SK-N-SH (cell line): ENCODE measurements at regions not wholly inside any gene's neighbourhood (a gene's known extent, or its start where the extent isn't known, plus 50 kb on each side); places are given as distances from the start of the nearest gene placed in this dataset.

Source experiments
- CTCF ChIA-PET: fragments of 300-600, 350-600 bp; formaldehyde crosslinking; extraction: SDS; loops from one replicate; lab custom pipeline; 2021; lab: Yijun Ruan, JAX
- POLR2A ChIA-PET: fragments of 350-600 bp; sonication (Branson Sonifier 250); formaldehyde crosslinking; extraction: SDS; loops from one replicate; lab custom pipeline; 2020; ENCODE audit warnings: antibody characterized with exemption, inconsistent platforms; lab: Yijun Ruan, JAX
- DNase-seq: peaks from one replicate; pipeline ENCODE4 v3.0.0; 2012
- H2AFZ ChIP-seq: fragments of 200-600 bp; sonication (generic); 2 replicates; pipeline ENCODE4 v1.8.1; 2016; ENCODE audit warnings: antibody characterized with exemption, mild to moderate bottlenecking, low read depth
- H3F3A ChIP-seq: fragments of 200-600 bp; sonication (generic); replicated peaks from 2 replicates; pipeline ENCODE3; 2016; ENCODE audit warnings: antibody characterized with exemption, mild to moderate bottlenecking; ENCODE audit not compliant: insufficient read depth
- H3K27ac ChIP-seq, 2 experiments: fragments of 200-500 bp in 1 of 2; fragments of 200-600 bp in 1 of 2; sonication (Bioruptor generic) in 1 of 2; sonication (generic), shearing (Covaris generic) in 1 of 2; 2 replicates each; pipeline versions ENCODE4 v1.5.1 to v1.6.1; 2014 to 2016; ENCODE audit warnings: low read depth in 2 of 2, inconsistent platforms in 1 of 2, low read length in 1 of 2, mild to moderate bottlenecking in 1 of 2, mixed read lengths in 1 of 2
- H3K27me3 ChIP-seq: fragments of 200-600 bp; sonication (generic), shearing (Covaris generic); 2 replicates; pipeline ENCODE4 v1.6.1; 2016; ENCODE audit warnings: mixed run types; ENCODE audit not compliant: insufficient read depth
- H3K36me3 ChIP-seq, 2 experiments: fragments of 200-500 bp in 1 of 2; fragments of 200-600 bp in 1 of 2; sonication (Bioruptor generic) in 1 of 2; sonication (generic) in 1 of 2; replicated peaks in 1 of 2; 2 replicates each; pipeline versions ENCODE3 to v1.5.1; 2014 to 2016; ENCODE audit warnings: low read length in 1 of 2, mild to moderate bottlenecking in 1 of 2; ENCODE audit not compliant: insufficient read depth in 2 of 2, control insufficient read depth in 1 of 2
- H3K4me1 ChIP-seq, 2 experiments: fragments of 200-500 bp in 1 of 2; fragments of 200-600 bp in 1 of 2; sonication (Bioruptor generic) in 1 of 2; sonication (generic), shearing (Covaris generic) in 1 of 2; 2 replicates each; pipeline versions ENCODE4 v1.5.1 to v1.6.1; 2014 to 2016; ENCODE audit warnings: low read depth in 1 of 2, low read length in 1 of 2, mixed run types in 1 of 2; ENCODE audit not compliant: insufficient read depth in 2 of 2, control insufficient read depth in 1 of 2
- H3K4me2 ChIP-seq: fragments of 200-600 bp; sonication (generic), shearing (Covaris generic); 2 replicates; pipeline ENCODE4 v1.6.1; 2017; ENCODE audit warnings: mixed run types
- H3K4me3 ChIP-seq, 2 experiments: fragments of 200-500 bp in 1 of 2; fragments of 200-600 bp in 1 of 2; sonication (Bioruptor generic) in 1 of 2; sonication (generic), shearing (Covaris generic) in 1 of 2; 2 replicates each; pipeline versions ENCODE4 v1.5.1 to v1.8.1; 2014 to 2016; ENCODE audit warnings: low read depth in 2 of 2, inconsistent platforms in 1 of 2, low read length in 1 of 2, mild to moderate bottlenecking in 1 of 2, mixed read lengths in 1 of 2, moderate library complexity in 1 of 2
- H3K79me2 ChIP-seq: fragments of 200-600 bp; sonication (generic); 2 replicates; pipeline ENCODE4 v1.8.1; 2017; ENCODE audit warnings: mild to moderate bottlenecking; ENCODE audit not compliant: insufficient read depth
- H3K9ac ChIP-seq: fragments of 200-600 bp; sonication (generic); 2 replicates; pipeline ENCODE4 v1.6.1; 2017; ENCODE audit warnings: mixed run types
- H3K9me2 ChIP-seq: fragments of 200-600 bp; sonication (generic); 2 replicates; pipeline ENCODE4 v1.6.1; 2017; ENCODE audit warnings: mixed run types
- H3K9me3 ChIP-seq: fragments of 200-600 bp; sonication (generic); 2 replicates; pipeline ENCODE4 v1.6.1; 2017; ENCODE audit warnings: mixed run types, mild to moderate bottlenecking, moderate library complexity
- H4K20me1 ChIP-seq: fragments of 200-600 bp; sonication (generic); 2 replicates; pipeline ENCODE4 v1.6.1; 2017; ENCODE audit warnings: mild to moderate bottlenecking, mixed run types; ENCODE audit not compliant: insufficient read depth
- EP300 ChIP-seq, 2 experiments: IDR thresholded peaks; 2 replicates each; pipeline versions ENCODE4 v1.4.0 to v1.6.1; 2012; ENCODE audit warnings: borderline replicate concordance in 1 of 2, low read depth in 1 of 2, low read length in 1 of 2
- FOXJ3 ChIP-seq: sonication (generic); formaldehyde crosslinking; IDR thresholded peaks from 2 replicates; pipeline ENCODE4 v1.5.1; 2020; ENCODE audit warnings: mild to moderate bottlenecking, missing genetic modification reagents
- RCOR1 ChIP-seq: fragments of 150-350 bp; IDR thresholded peaks from 2 replicates; pipeline ENCODE4 v1.6.1; 2017; ENCODE audit warnings: antibody characterized with exemption, low read length
- REST ChIP-seq: IDR thresholded peaks from 2 replicates; pipeline ENCODE4 v1.6.1; 2012; ENCODE audit warnings: mild to moderate bottlenecking, low read depth, low read length, moderate library complexity
- SIN3A ChIP-seq: IDR thresholded peaks from 2 replicates; pipeline ENCODE4 v1.6.1; 2012; ENCODE audit warnings: low read depth, mild to moderate bottlenecking, low read length, moderate library complexity, borderline replicate concordance
- SMC3 ChIP-seq: IDR thresholded peaks from 2 replicates; pipeline ENCODE4 v1.6.1; 2012; ENCODE audit warnings: low read depth, low read length, improper control_type of control experiment
- TAF1 ChIP-seq: IDR thresholded peaks from 2 replicates; pipeline ENCODE4 v1.6.1; 2012; ENCODE audit warnings: low read depth, mild to moderate bottlenecking, low read length, moderate library complexity, borderline replicate concordance
- TEAD4 ChIP-seq: IDR thresholded peaks from 2 replicates; pipeline ENCODE4 v1.4.0; 2012; ENCODE audit warnings: mild to moderate bottlenecking, borderline replicate concordance; ENCODE audit not compliant: insufficient read depth
- USF2 ChIP-seq: fragments of 150-350 bp; IDR thresholded peaks from 2 replicates; pipeline ENCODE4 v1.6.1; 2017; ENCODE audit warnings: antibody characterized with exemption, low read length, low read depth, borderline replicate concordance
- WGBS: methylation state at CpG from one replicate; pipeline ENCODE4 v1.1.6; 2017; ENCODE audit warnings: low lambda C conversion rate; 5-methylcytosine and 5-hydroxymethylcytosine counted together

DNA sequence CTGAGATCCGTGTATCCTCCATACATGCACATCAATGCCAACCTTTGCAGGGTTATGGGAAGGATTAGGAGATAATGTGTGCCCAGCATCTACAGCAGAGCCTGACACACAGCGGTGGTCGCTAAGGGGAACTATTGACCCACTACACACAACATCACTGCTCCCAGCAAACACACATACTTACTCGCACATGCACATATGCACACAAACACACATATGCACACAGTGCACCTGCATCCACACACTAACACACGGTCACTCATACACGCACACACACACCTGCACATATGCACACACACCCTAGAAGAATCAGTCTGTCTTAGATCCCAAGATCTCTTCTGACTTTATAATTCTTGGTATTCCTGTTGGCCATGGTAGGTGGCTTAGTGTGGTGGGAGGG is 118.3 kb downstream of the GYPC start:
- no peak overlapping the region for H3K4me3 ChIP-seq
- H3K9me3 ChIP-seq: no peaks in the 10 kb centered on the region
- no peaks in the 10 kb centered on the region for H3F3A ChIP-seq
- no peak overlapping the region for H2AFZ ChIP-seq
- H3K9me2 ChIP-seq: no peaks in the 10 kb centered on the region
- 51% methylated on average over 6 of the region's 6 CpGs for WGBS
- ChIA-PET POLR2A (no interaction called here), CTCF (interaction anchor here (1.1 kb wide), 1 partner anchor 246 kb away, joined by 3 read pairs; no protein-coding TSS in a partner anchor)
- no peaks in the 10 kb centered on the region for H4K20me1 ChIP-seq
- no peak for TF ChIP-seq RCOR1
- TF ChIP-seq FOXJ3 (CRISPR knock-in tag): no peak
- no peak for TF ChIP-seq USF2
- H3K27ac ChIP-seq: no peak overlapping the region
- H3K79me2 ChIP-seq: no peaks in the 10 kb centered on the region
- H3K4me2 ChIP-seq: no peak overlapping the region
- H3K36me3 ChIP-seq: no peaks in the 10 kb centered on the region
- H3K4me1 ChIP-seq: peaks cover 0 to 15% of the 10 kb centered on the region in 2 experiments; a peak in 1 of 4 replicates
- no peak overlapping the region for H3K9ac ChIP-seq
- DNase-seq: no peak
- no peaks in the 10 kb centered on the region for H3K27me3 ChIP-seq

DNA sequence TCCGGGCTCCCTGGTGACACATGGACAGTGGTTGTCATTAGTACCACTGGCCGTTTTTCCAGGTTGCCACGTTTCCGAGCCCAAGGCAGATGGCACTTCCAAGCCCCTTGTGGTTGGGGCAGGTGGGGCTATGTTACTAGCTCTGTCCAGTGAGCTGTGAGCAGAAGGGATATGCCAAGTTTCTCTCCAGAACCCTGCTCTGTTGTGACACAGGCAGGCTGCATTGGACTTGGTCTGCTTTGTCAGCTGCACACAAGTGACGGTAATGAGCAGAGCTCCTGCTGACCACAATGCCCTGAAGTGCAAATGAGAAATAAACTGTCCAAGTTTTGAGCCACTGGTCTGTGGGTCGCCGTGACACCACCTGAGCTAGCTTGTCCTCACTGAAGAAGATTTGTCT is 118.8 kb downstream of the GYPC start:
- H3K4me2 ChIP-seq: no peak overlapping the region
- ChIA-PET CTCF (interaction anchor here (0.7 to 2.6 kb wide), 3 partner anchors 67 to 1029 kb away, joined by 3 to 28 read pairs (median 3); no protein-coding TSS in a partner anchor), POLR2A (no interaction called here)
- no peak overlapping the region for H2AFZ ChIP-seq
- H3K4me1 ChIP-seq: peaks cover 0 to 17% of the 10 kb centered on the region in 2 experiments; a peak in 1 of 4 replicates
- no peak for TF ChIP-seq SIN3A
- TF ChIP-seq TAF1: no peak
- TF ChIP-seq EP300 (IDR thresholded peaks at IDR 0.05; ENCODE audit: borderline replicate concordance in 1 of 2, low read depth in 1 of 2, low read length in 1 of 2): no peak
- TF ChIP-seq TEAD4: no peak
- TF ChIP-seq SMC3: no peak
- no peak for TF ChIP-seq REST
- no peak for TF ChIP-seq RCOR1
- no peak overlapping the region for H3K9ac ChIP-seq
- WGBS: 28% methylated on average over 4 of the region's 7 CpGs
- H3K4me3 ChIP-seq: no peak overlapping the region
- H3K79me2 ChIP-seq: no peaks in the 10 kb centered on the region
- no peaks in the 10 kb centered on the region for H3K9me2 ChIP-seq
- no peaks in the 10 kb centered on the region for H3F3A ChIP-seq
- no peaks in the 10 kb centered on the region for H4K20me1 ChIP-seq
- H3K9me3 ChIP-seq: no peaks in the 10 kb centered on the region
- DNase-seq: no peak
- no peak overlapping the region for H3K27ac ChIP-seq
- no peaks in the 10 kb centered on the region for H3K36me3 ChIP-seq
- no peaks in the 10 kb centered on the region for H3K27me3 ChIP-seq
